ENCODE measurements at regions not wholly inside any gene's neighbourhood (a gene's known extent, or its start where the extent isn't known, plus 50 kb on each side); places are given as distances from the start of the nearest gene placed in this dataset.

DNA sequence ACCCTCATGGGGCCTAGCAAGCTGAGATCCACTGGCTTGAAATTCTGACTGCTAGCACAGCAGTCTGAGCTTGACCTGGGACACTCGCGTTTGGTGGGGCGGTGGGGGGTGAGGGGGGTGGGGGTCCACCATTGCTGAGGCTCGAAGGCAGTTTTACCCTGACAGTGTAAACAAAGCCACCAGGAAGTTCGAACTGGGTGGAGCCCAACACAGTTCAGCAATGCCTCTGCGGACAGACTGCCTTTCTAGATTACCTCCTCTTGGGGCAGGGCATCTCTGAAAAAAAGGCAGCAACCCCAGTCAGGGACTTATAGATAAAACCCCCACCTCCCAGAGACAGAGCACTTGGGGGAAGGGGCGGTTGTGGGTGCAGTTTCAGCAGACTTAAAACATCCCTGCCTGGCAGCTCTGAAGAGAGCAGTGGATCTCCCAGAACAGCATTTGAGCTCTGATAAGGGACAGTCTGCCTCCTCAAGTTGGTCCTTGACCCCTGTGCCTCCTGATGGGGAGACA lies 149.7 kb upstream of the TANK start (continued):
- no peak for TF ChIP-seq REST (IDR thresholded peaks at IDR 0.05; ENCODE audit: unreplicated experiment)
- no peak for TF ChIP-seq POLR2AphosphoS5 (IDR thresholded peaks at IDR 0.05; ENCODE audit: low read depth)
- TF ChIP-seq EZH2 (IDR thresholded peaks at IDR 0.05; ENCODE audit: low read depth, unreplicated experiment) = no peak

GRCh38 chr2:161017780-161018470 lies 142.3 kb upstream of the TANK start:
- Histone ChIP-seq H3K27me3 (ENCODE audit: insufficient read depth) (no peaks in the 10 kb centered on the region), H3F3A (replicated peaks; ENCODE audit: low read depth) (no peaks in the 10 kb centered on the region), H3K27ac (ENCODE audit: low read depth) (no peak overlapping the region), H3K4me3 (no peak overlapping the region), H3K36me3 (ENCODE audit: insufficient read depth) (no peaks in the 10 kb centered on the region), H4K20me1 (replicated peaks; ENCODE audit: insufficient read depth) (no peaks in the 10 kb centered on the region), H2AFZ (no peak overlapping the region), H3K4me2 (no peak overlapping the region), H3K9me2 (ENCODE audit: insufficient read depth) (0 out of 2 replicates have a peak, but pooled peaks cover 7% of the 10 kb centered on the region), H3K79me2 (replicated peaks; ENCODE audit: insufficient read depth) (no peaks in the 10 kb centered on the region), H3K4me1 (ENCODE audit: insufficient read depth) (no peaks in the 10 kb centered on the region)
- H3K4me3 Mint-ChIP-seq = no peak overlapping the region
- ATAC-seq = no peak
- no peaks in the 10 kb centered on the region for H3K4me1 Mint-ChIP-seq
- no peaks in the 10 kb centered on the region for H3K27me3 Mint-ChIP-seq (ENCODE audit: insufficient read depth, low read depth, poor library complexity)
- H3K36me3 Mint-ChIP-seq (ENCODE audit: low read depth) = peaks cover 8% of the 10 kb centered on the region; the same call in 1 of the 3 replicates
- H3K9me3 Mint-ChIP-seq = peaks cover 17% of the 10 kb centered on the region
- H3K27ac Mint-ChIP-seq = no peak overlapping the region
- DNase-seq (ENCODE audit: low spot score) = no peak
- TF ChIP-seq EZH2 (IDR thresholded peaks at IDR 0.05; ENCODE audit: low read depth, unreplicated experiment) (no peak), JUNB (IDR thresholded peaks at IDR 0.05; ENCODE audit: unreplicated experiment) (no peak), ETS1 (IDR thresholded peaks at IDR 0.05) (no peak), ZNF114 (CRISPR knock-in tag; IDR thresholded peaks at IDR 0.05) (no peak), EZH2phosphoT487 (IDR thresholded peaks at IDR 0.05; ENCODE audit: unreplicated experiment) (no peak), CTCF (conservative IDR thresholded peaks at IDR 0.05; ENCODE audit: low read depth in 2 of 2) (no peak), POLR2AphosphoS5 (IDR thresholded peaks at IDR 0.05; ENCODE audit: low read depth) (no peak), ZNF331 (CRISPR knock-in tag; IDR thresholded peaks at IDR 0.05; ENCODE audit: low read depth) (no peak), STAT1 (IDR thresholded peaks at IDR 0.05; ENCODE audit: unreplicated experiment) (no peak), CREB1 (CRISPR knock-in tag; IDR thresholded peaks at IDR 0.05; ENCODE audit: low read depth) (no peak)
- TF ChIP-seq, protein P1, sequence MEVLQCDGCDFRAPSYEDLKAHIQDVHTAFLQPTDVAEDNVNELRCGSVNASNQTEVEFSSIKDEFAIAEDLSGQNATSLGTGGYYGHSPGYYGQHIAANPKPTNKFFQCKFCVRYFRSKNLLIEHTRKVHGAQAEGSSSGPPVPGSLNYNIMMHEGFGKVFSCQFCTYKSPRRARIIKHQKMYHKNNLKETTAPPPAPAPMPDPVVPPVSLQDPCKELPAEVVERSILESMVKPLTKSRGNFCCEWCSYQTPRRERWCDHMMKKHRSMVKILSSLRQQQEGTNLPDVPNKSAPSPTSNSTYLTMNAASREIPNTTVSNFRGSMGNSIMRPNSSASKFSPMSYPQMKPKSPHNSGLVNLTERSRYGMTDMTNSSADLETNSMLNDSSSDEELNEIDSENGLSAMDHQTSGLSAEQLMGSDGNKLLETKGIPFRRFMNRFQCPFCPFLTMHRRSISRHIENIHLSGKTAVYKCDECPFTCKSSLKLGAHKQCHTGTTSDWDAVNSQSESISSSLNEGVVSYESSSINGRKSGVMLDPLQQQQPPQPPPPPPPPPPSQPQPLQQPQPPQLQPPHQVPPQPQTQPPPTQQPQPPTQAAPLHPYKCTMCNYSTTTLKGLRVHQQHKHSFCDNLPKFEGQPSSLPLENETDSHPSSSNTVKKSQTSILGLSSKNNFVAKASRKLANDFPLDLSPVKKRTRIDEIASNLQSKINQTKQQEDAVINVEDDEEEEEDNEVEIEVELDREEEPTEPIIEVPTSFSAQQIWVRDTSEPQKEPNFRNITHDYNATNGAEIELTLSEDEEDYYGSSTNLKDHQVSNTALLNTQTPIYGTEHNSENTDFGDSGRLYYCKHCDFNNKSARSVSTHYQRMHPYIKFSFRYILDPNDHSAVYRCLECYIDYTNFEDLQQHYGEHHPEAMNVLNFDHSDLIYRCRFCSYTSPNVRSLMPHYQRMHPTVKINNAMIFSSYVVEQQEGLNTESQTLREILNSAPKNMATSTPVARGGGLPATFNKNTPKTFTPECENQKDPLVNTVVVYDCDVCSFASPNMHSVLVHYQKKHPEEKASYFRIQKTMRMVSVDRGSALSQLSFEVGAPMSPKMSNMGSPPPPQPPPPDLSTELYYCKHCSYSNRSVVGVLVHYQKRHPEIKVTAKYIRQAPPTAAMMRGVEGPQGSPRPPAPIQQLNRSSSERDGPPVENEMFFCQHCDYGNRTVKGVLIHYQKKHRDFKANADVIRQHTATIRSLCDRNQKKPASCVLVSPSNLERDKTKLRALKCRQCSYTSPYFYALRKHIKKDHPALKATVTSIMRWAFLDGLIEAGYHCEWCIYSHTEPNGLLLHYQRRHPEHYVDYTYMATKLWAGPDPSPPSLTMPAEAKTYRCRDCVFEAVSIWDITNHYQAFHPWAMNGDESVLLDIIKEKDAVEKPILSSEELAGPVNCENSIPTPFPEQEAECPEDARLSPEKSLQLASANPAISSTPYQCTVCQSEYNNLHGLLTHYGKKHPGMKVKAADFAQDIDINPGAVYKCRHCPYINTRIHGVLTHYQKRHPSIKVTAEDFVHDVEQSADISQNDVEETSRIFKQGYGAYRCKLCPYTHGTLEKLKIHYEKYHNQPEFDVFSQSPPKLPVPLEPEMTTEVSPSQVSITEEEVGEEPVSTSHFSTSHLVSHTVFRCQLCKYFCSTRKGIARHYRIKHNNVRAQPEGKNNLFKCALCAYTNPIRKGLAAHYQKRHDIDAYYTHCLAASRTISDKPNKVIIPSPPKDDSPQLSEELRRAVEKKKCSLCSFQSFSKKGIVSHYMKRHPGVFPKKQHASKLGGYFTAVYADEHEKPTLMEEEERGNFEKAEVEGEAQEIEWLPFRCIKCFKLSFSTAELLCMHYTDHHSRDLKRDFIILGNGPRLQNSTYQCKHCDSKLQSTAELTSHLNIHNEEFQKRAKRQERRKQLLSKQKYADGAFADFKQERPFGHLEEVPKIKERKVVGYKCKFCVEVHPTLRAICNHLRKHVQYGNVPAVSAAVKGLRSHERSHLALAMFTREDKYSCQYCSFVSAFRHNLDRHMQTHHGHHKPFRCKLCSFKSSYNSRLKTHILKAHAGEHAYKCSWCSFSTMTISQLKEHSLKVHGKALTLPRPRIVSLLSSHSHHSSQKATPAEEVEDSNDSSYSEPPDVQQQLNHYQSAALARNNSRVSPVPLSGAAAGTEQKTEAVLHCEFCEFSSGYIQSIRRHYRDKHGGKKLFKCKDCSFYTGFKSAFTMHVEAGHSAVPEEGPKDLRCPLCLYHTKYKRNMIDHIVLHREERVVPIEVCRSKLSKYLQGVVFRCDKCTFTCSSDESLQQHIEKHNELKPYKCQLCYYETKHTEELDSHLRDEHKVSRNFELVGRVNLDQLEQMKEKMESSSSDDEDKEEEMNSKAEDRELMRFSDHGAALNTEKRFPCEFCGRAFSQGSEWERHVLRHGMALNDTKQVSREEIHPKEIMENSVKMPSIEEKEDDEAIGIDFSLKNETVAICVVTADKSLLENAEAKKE (CRISPR knock-in tag; IDR thresholded peaks at IDR 0.05) = no peak
